ENCODE measurements at regions not wholly inside any gene's neighbourhood (a gene's known extent, or its start where the extent isn't known, plus 50 kb on each side); places are given as distances from the start of the nearest gene placed in this dataset.

- no peak for TF ChIP-seq CTCF (IDR thresholded peaks at IDR 0.05)
- no peak for TF ChIP-seq POLR2A (IDR thresholded peaks at IDR 0.05)
Measured at GRCh38 chr2:52710810-52711618, 1056.6 kb upstream of the CHAC2 start.

Measured in Peyer's patch (tissue), 4 donors.